AG09319 (cell line): ENCODE measurements at regions not wholly inside any gene's neighbourhood (a gene's known extent, or its start where the extent isn't known, plus 50 kb on each side); places are given as distances from the start of the nearest gene placed in this dataset.
"Not testable (repeated sequence)": the region's sequence is repeated elsewhere in the genome, so short reads cannot be mapped to it uniquely, and the experiment has no call there.

ENCODE experiments used
- DNase-seq: peaks from one replicate; pipeline ENCODE4 v3.0.0-alpha.2; 2010; ENCODE audit warnings: low read depth; ENCODE audit errors: extremely low read depth
- TF ChIP-seq, protein P1 (sequence below): IDR thresholded peaks from 2 replicates; pipeline ENCODE4 v1.5.1; 2011; ENCODE audit warnings: low read depth, mild to moderate bottlenecking, inconsistent platforms, low read length, moderate library complexity

DNA sequence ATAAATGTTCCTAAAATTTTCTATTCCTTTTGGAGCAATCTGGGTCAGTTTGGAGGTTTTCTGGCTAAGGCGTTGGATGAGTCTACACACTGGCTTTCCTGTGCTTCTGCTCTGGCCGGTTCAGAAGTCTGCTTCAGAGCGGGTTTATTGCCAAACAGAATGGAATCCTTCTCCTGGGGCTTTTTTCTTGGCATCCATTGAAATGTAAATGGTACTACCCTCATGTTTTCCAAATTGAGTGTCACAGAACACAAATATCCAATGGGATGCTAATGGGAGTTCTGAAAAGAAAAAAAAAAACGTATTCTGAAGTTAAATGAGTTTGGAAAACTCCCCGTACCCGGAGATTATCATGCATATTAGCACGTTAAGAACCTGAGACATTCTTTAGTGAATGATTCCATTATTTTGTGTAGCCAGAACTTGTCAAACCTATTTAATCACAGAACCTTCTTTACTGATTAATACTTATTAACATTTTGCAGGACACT lies 930.3 kb downstream of the QKI start:
- TF ChIP-seq, protein P1, sequence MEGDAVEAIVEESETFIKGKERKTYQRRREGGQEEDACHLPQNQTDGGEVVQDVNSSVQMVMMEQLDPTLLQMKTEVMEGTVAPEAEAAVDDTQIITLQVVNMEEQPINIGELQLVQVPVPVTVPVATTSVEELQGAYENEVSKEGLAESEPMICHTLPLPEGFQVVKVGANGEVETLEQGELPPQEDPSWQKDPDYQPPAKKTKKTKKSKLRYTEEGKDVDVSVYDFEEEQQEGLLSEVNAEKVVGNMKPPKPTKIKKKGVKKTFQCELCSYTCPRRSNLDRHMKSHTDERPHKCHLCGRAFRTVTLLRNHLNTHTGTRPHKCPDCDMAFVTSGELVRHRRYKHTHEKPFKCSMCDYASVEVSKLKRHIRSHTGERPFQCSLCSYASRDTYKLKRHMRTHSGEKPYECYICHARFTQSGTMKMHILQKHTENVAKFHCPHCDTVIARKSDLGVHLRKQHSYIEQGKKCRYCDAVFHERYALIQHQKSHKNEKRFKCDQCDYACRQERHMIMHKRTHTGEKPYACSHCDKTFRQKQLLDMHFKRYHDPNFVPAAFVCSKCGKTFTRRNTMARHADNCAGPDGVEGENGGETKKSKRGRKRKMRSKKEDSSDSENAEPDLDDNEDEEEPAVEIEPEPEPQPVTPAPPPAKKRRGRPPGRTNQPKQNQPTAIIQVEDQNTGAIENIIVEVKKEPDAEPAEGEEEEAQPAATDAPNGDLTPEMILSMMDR: no peak
- DNase-seq: no peak

DNA sequence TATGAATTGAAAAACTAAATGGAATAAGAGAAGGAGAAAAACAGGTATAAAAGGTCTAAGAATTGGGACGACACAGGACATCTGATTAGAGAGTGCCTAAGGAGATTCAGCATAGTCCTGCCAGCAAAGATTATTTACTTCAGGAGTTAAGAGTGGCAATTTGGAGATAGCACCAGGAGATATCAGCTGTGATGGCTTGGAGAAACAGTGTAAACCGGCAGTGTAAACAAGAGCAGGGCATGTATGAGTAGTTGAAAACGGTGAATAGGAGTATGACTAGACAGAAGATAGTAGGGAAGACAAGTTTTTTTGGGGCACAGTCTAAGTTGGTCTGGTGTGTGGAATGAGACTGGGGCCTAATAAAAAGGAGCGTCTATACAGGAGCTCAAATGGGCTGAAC lies 924.9 kb downstream of the QKI start:
- not testable (repeated sequence) for DNase-seq

DNA sequence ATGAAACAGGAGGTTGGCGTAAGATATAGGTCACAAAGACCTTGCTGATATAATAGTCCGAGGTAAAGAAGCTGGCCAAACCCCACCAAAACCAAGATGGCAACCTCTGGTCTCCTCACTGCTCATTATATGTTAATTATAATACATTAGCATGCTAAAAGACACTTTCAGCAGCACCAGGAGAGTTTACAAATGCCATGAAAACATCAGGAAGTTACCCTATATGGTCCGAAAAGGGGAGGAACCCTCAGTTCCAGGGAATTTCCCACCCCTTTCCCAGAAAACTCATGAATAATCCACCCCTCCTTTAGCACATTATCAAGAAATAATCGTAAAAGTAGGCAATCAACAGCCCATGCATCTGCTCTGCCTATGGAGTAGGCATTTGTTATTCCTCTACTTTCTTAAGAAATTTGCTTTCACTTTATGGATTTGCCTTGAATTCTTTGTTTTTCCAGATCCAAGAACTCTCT lies 923.4 kb downstream of the QKI start:
- TF ChIP-seq, protein P1: no peak

DNA sequence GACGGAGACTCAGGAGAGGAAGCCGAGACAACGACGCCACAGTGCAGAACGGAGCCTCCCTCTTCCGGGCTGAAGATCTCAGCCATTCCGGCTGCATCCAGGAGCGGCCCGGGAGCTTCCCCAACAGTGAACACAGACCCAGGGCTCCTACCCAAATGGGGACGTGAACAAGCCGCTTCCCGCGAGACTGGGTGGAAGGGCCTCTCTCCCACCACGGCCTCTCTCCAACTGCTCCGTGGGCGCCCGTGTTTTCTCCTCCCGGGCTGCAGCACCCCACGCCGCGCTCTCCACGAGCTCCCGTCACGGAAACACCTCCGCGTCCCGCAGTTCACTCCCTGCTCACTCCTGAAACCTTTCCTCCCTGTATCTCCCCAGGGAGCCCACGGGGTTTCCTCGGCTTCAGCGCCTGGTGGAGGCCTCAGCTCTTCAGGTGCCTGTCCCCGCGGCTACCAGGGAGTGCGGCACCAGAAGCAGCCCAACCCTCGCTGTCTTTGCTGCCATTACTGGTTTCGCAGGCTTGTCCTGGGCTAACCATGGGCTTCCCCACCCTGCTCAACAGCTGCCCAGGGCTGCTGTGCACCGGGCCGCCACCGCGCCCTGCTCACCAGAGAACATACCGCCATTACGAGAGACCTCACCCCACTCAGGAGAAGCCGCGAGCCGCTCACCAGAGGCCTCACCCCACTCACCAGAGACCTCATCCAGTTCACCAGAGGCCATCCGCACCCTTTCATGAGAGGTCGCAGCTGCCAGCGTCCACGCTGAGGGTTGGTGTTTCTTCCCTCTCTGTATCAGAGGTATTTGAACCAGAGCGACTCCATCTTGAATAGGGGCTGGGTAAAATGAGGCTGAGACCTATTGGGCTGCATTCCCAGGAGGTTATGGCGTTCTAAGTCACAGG lies 922.8 kb downstream of the QKI start:
- no peak for DNase-seq
- TF ChIP-seq, protein P1: no peak

More for the DNA sequence above, 923.4 kb downstream of the QKI start:
- no peak for DNase-seq

DNA sequence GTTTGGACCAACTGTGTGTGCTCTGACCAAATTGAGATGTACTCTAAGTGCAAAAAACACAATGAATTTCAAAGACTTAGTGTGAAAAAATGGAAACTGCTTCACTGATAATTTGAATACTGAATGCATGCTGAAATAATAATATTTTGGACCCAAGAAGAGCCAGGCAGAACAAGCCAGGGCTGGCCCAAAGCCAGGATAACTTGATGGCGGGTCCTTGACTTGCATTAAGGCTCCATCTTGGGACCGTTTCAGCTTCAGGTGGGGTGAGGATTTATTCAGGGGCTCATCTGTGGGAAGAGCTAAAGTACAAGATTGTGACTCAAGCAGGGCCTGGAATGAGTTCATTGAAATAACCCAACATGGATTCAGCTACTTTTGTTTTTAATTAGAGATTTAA lies 921.9 kb downstream of the QKI start:
- DNase-seq: no peak
- TF ChIP-seq, protein P1: no peak

DNA sequence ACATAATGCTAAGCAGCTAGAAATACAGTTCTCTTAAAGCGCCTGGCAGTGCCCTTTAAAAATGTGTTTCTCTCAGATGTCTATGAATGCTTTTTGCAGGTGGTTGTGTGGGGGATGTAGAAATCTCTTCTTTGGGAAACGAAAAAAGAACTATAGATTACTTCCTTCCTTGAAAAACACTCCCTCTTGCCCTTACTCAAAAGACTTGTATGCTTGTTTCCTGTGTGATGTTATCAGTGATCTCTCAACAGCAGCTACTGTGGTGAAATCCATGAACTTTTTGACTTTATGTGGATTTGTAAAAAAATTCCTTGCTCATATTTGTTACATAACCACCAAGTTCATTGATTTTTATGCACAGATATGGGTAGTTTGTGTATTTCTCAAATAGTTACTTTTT lies 916.5 kb downstream of the QKI start:
- DNase-seq: no peak
- TF ChIP-seq, protein P1: no peak

DNA sequence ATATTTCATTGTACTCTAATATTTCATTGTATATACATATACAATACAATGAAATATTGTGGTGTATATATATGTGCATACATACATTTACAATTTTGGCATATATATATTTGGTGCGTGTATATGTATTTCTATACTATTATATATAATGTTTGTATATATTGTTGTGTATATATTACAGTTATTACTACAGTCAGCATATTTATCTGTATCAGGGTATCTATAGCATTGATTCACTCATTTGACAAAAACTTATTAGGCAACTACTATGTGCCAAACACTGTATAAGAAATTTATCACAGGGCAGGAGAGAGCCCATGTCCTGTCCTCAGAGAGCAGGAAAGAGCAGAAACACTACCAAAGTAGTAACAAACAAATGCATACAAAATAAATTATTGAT lies 910.6 kb downstream of the QKI start:
- TF ChIP-seq, protein P1: no peak

More for the DNA sequence above, 910.6 kb downstream of the QKI start:
- DNase-seq: no peak
